HL-60 (cell line): ENCODE measurements at regions not wholly inside any gene's neighbourhood (a gene's known extent, or its start where the extent isn't known, plus 50 kb on each side); places are given as distances from the start of the nearest gene placed in this dataset.

Source experiments
- DNase-seq, 2 experiments: peaks; one replicate each; pipeline ENCODE4 v3.0.0-alpha.2; 2010 to 2020; ENCODE audit warnings: low read depth in 1 of 2, low spot score in 1 of 2
- H3K27ac ChIP-seq: fragments of 250-450 bp; sonication (Bioruptor Pico); replicated peaks from 2 replicates; pipeline ENCODE4 v1.5.1; 2020; ENCODE audit warnings: mild to moderate bottlenecking, moderate library complexity
- H3K27me3 ChIP-seq: fragments of 250-450 bp; sonication (Bioruptor Pico); 2 replicates; pipeline ENCODE4 v1.5.1; 2021; ENCODE audit warnings: mild to moderate bottlenecking, moderate library complexity; ENCODE audit not compliant: insufficient read depth, poor library complexity, severe bottlenecking
- H3K4me3 ChIP-seq: replicated peaks from 2 replicates; pipeline ENCODE4 v1.5.1; 2011; ENCODE audit warnings: mild to moderate bottlenecking, control low read depth, low read length; ENCODE audit not compliant: insufficient read depth
- CTCF ChIP-seq: IDR thresholded peaks from one replicate; pipeline ENCODE4 v1.5.1; 2011; ENCODE audit warnings: low read length, control low read depth, inconsistent platforms; ENCODE audit not compliant: insufficient read depth
- GABPA ChIP-seq: IDR thresholded peaks from 2 replicates; pipeline ENCODE4 v1.6.1; 2012; ENCODE audit warnings: low read depth
- POLR2AphosphoS5 ChIP-seq: IDR thresholded peaks from 2 replicates; pipeline ENCODE4 v1.6.1; 2012; ENCODE audit warnings: low read depth
- SPI1 ChIP-seq: IDR thresholded peaks from 2 replicates; pipeline ENCODE4 v1.6.1; 2012; ENCODE audit warnings: low read depth, mild to moderate bottlenecking, borderline replicate concordance
- TF ChIP-seq, protein P1 (sequence below): IDR thresholded peaks from 2 replicates; pipeline ENCODE4 v1.6.1; 2012; ENCODE audit warnings: low read depth; ENCODE audit not compliant: insufficient replicate concordance

GRCh38 chr18:62442391-62442790 lies 80.4 kb upstream of the ZCCHC2 start:
- no peak for DNase-seq
- TF ChIP-seq GABPA (no peak), POLR2AphosphoS5 (no peak)
- Histone ChIP-seq H3K27me3 (no peaks in the 10 kb centered on the region), H3K4me3 (no peak overlapping the region), H3K27ac (no peak overlapping the region)

- Histone ChIP-seq H3K27ac (no peak overlapping the region), H3K27me3 (no peaks in the 10 kb centered on the region), H3K4me3 (no peak overlapping the region)
- TF ChIP-seq POLR2AphosphoS5 (no peak), GABPA (no peak), SPI1 (no peak), CTCF (no peak)
- TF ChIP-seq, protein P1, sequence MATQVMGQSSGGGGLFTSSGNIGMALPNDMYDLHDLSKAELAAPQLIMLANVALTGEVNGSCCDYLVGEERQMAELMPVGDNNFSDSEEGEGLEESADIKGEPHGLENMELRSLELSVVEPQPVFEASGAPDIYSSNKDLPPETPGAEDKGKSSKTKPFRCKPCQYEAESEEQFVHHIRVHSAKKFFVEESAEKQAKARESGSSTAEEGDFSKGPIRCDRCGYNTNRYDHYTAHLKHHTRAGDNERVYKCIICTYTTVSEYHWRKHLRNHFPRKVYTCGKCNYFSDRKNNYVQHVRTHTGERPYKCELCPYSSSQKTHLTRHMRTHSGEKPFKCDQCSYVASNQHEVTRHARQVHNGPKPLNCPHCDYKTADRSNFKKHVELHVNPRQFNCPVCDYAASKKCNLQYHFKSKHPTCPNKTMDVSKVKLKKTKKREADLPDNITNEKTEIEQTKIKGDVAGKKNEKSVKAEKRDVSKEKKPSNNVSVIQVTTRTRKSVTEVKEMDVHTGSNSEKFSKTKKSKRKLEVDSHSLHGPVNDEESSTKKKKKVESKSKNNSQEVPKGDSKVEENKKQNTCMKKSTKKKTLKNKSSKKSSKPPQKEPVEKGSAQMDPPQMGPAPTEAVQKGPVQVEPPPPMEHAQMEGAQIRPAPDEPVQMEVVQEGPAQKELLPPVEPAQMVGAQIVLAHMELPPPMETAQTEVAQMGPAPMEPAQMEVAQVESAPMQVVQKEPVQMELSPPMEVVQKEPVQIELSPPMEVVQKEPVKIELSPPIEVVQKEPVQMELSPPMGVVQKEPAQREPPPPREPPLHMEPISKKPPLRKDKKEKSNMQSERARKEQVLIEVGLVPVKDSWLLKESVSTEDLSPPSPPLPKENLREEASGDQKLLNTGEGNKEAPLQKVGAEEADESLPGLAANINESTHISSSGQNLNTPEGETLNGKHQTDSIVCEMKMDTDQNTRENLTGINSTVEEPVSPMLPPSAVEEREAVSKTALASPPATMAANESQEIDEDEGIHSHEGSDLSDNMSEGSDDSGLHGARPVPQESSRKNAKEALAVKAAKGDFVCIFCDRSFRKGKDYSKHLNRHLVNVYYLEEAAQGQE = no peak
- DNase-seq = no peak
Observed at GRCh38 chr18:62445386-62445917, 77.4 kb upstream of the ZCCHC2 start.

DNA sequence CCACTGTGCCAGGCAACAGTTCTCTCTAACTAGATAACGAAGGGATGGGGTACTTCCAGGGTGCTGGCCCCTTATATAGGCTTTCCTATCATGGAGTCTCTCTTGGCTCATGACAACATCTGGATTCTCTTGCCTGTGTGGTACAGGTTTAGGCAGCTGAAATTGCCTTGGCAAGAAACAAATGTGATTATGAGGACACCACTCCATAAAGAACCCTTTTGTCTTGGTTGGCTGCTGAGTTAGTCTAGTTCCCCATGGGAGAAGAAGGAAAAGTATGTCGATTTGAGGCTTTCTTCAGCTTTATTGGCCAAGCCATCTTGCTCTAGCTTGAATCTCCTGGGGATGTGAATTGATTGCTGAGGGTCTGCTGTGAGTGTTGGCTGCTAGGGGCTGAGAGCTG lies 76.3 kb upstream of the ZCCHC2 start:
- no peaks in the 10 kb centered on the region for H3K27me3 ChIP-seq
- TF ChIP-seq CTCF (no peak), SPI1 (no peak), POLR2AphosphoS5 (no peak), GABPA (no peak)
- TF ChIP-seq, protein P1 = no peak
- no peak overlapping the region for H3K4me3 ChIP-seq
- H3K27ac ChIP-seq = no peak overlapping the region
- DNase-seq = no peak

DNA sequence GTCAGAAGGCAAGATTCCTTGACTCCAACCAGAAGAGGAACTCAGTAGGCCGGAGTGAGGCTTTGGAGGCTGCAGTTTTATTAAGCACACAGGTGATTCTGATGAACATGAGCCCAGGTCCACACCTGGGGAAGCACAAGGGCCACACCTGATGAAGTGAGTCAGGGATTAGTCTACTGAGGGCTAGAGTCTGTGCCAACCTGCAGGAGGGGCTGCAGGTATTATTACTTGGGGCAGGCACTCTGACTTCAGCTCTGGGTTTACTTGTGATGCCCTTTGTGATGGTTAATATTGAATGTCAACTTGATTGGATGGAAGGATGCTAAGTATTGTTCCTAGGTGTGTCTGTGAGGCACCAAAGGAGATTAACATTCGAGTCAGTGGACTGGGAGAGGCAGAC lies 75.2 kb upstream of the ZCCHC2 start:
- Histone ChIP-seq H3K4me3 (no peak overlapping the region), H3K27ac (no peak overlapping the region), H3K27me3 (no peaks in the 10 kb centered on the region)
- TF ChIP-seq SPI1 (no peak), POLR2AphosphoS5 (no peak), GABPA (no peak), CTCF (no peak)
- TF ChIP-seq, protein P1 = no peak
- DNase-seq = no peak
